GM21515 (cell line): ENCODE measurements at regions not wholly inside any gene's neighbourhood (a gene's known extent, or its start where the extent isn't known, plus 50 kb on each side); places are given as distances from the start of the nearest gene placed in this dataset.

ENCODE experiments used
- ATAC-seq: cut with Tn5 transposase; IDR thresholded peaks from one replicate; pipeline ENCODE4 v1.9.1; 2021; ENCODE audit not compliant: unreplicated experiment

GRCh38 chr1:188237573-188238348, 1409.0 kb downstream of the PLA2G4A start:
- ATAC-seq, result no peak

- no peak for ATAC-seq
Observed at GRCh38 chr1:188240772-188241406, 1412.1 kb downstream of the PLA2G4A start.

DNA sequence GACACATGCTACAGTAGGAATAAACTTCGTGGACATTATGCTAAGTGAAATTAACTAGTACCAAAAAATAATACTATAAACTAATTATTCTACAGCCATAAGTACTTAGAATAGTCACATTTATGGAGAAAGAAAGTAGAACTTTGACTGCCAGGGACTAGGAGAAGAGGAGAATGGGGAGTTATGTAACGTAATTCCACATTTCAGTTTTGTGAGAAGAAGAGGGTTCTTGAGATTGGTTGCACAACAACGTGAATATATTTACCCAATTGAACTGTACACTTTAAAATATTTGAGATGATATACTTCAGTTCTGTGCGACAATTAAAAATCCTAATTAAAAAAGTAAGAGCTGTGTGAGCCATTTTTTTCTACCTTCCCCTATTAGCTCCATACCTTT, 1412.9 kb downstream of the PLA2G4A start:
- ATAC-seq, result no peak

- ATAC-seq, result no peak
Observed at GRCh38 chr1:188243456-188243855, 1414.7 kb downstream of the PLA2G4A start.

DNA sequence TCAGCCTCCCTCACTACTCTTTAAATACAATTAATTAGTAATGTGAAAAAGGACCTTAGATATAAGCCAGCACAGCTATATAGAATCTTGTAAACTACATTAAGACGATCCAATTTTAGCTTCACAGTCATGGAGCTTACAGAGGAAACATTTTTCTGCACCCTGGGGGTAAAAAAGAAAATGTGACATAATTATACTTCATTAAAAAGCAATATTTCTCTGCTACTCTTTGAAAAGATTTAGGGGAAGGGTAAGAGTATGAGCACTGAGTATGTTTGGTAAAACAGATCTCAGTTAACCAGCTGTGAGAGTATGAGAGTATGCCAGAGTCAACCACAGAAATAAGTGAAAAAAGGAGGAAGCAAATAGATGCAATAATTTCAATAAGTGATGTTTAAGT, 1415.9 kb downstream of the PLA2G4A start:
- ATAC-seq, result no peak

DNA sequence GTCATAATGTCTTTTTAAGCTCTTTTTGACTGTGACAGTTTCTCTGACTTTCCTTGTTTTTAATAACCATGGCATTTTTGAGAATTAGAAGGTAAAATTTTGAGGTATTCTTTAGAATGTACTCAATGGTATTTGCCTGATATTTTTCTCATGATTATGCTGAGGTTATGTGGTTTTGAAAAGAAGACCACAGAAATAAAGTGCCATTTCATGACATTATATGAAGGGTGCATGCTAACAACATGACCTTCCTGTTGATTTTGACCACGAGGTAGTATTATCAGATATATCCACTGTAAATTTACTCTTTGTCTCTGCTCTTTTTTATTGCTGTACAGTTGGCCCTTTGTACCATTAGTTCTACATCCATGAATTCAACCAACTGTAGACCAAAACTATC, 1418.5 kb downstream of the PLA2G4A start:
- ATAC-seq, result no peak

DNA sequence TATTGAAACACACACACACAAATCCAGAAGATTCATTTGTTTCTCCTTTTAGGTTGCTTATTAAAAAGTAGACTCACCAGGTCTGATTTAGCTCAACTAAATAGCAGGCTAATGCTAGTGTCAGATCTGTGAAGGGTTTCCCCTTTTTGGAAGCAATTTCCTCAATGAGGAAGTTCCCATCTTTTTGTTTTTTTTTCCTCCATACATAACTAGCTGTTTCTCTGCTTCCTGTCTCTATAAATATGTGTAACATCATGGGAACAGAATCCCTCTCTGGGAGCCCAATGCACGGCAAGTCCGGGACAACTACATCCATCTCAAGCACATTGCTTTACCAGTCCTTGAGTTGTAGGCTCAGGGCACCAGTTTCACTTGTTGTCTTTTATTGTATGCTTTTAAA, 1421.1 kb downstream of the PLA2G4A start:
- no peak for ATAC-seq

DNA sequence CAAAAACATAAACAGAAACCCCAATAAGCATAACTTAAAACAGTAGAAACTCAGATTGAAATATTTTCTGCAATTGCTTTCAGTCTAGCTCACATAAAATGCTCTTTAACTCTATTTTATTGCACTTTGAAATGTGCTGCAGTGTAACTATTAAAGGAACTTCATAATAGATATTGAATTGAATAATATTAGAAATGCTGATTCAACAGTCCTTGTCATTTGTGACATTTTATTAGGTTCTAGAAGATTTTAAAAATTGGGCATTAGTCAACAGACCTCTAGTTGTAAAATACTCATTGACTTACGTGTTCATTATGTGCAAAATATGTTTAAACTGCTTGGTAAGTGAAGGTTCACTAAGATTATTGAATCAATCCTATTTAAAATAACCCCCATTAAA, 1422.3 kb downstream of the PLA2G4A start:
- no peak for ATAC-seq

DNA sequence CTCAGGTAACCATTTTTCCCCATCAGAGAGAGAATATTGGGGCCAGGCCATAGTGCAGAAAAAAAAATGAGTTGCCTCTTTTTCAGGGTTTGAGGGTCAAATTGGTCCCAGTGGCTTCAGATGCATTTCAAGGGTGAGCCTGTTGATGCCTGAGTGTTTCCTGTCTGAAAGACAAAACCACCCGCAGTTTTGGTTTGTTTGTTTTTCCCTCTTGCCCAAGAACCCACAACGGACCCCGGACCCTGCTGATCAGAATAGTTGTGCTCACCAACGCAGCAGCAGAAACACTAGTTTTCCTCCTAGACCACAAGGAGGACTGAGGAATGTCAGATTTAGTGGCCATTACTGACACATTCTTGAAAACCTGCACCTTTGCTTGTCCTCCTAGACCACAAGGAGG, 1433.1 kb downstream of the PLA2G4A start:
- no peak for ATAC-seq

DNA sequence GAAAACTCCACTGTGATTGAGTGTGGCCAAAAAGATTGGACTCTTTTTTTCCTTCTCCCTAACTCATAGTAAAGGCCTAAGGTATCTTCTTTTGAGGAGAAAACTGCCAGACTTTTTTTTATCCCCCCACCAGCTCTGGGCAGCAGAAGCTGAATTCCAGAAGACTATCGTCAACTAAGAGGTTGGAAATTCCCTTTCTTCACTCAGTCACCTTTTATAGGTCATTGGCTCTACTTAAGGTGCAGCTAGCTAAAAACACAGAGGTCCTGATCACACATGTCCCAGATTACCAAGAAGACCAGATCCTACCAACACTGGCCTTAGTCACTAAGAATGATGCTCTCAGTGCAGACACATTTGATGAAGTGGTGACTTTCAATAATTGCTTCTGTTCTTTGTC, 1441.2 kb downstream of the PLA2G4A start:
- ATAC-seq, result no peak

DNA sequence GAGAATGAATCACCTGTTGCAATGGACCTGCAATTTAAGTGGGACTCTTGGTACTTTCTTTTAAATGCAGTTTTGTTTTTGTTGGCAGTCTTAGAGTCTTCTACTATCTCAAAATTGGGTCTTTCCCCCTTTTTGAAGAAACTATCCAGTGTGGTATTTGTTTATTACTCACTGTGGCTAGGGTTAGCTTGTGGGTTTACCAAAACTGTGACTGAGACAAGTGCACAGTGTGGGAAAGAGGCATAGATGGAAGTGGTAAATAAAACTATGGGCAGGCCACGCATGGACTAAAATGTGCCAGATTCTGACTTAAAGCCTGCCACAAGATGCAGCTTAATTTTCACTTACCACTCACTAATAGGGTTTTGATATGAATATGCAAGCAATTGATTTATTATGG, 1441.7 kb downstream of the PLA2G4A start:
- ATAC-seq, result no peak

GRCh38 chr1:188277771-188278170, 1449.0 kb downstream of the PLA2G4A start:
- ATAC-seq, result no peak

DNA sequence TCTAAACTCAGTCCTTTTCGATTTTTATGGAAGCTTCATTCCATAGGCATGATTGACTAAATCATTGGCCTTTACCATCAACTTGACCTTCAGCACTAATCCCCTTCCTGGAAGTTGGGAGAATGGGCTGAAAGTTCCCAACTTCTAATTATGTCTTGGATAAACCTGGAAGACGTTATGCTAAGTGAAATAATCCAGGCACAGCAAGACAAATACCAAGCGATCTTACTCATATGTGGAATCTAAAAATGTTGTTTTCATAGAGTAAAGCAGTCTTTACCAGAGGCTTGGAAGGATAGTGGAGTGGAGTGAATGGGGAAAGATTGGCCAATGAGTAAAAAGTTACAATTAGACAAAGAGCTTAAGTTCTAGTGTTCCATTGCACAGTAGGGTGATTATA, 1453.2 kb downstream of the PLA2G4A start:
- no peak for ATAC-seq

GRCh38 chr1:188295157-188295556, 1466.4 kb downstream of the PLA2G4A start:
- no peak for ATAC-seq

DNA sequence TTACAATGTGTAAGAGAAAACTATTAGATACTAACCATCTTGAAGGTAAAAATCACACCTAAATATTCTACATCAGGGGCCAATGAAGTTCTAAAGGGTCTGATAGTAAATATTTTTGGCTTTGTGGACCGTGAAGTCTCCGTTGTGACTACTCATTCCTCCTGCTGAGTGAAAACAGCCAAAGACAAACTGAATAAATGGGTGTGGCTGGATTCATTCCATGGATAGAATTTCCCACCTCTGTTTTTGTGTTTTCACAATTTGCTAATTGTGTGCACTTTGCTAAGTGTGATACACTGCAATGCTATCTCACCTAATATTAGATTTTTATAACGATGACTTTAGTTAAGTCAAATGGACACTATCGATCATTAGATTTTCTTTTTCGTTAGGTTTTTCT, 1474.0 kb downstream of the PLA2G4A start:
- ATAC-seq, result no peak

- ATAC-seq, result no peak
Observed at GRCh38 chr1:188314557-188315137, 1485.9 kb downstream of the PLA2G4A start.

- no peak for ATAC-seq
Observed at GRCh38 chr1:188317894-188318293, 1489.1 kb downstream of the PLA2G4A start.

GRCh38 chr1:188325211-188325610, 1496.5 kb downstream of the PLA2G4A start:
- ATAC-seq, result no peak

DNA sequence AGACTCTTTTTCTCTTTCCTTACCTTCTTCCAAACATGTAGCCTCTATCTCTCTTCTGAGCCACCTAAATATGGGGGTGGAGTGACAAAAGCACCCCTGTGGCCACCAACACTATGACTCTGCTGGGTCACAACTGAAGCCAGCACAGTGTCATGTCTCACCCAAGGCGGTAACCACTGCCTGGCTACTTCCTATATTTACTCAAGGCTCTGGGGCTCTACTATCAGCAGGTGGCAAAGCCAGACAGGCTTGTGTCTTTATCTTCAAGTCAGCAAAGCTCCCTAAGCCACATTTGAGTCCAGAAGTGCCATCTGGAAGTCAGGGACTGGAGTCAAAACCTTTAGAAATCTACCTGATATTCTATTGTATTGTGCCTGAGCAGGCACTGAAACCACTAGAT, 1515.2 kb downstream of the PLA2G4A start:
- no peak for ATAC-seq

GRCh38 chr1:188350104-188350503, 1521.4 kb downstream of the PLA2G4A start:
- ATAC-seq, result no peak

DNA sequence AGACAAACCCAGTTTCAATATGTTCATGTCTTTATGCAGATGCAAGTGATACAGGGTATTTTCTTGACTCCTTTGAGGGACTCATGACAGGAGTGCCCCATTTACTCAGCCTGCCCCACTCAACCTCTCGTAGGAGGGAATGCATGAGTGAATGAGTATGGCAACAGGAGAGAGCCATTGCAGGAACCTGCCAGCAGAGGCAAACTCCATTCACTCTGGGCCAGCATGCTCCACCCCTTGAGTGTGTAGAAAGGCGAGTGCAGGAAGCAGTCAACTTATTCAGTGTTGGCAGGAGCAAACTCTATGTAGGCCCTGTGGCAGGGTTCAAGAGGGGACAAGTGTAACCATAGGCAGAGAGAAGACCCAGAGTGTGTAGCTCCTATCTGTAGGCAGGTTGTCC, 1526.3 kb downstream of the PLA2G4A start:
- no peak for ATAC-seq

DNA sequence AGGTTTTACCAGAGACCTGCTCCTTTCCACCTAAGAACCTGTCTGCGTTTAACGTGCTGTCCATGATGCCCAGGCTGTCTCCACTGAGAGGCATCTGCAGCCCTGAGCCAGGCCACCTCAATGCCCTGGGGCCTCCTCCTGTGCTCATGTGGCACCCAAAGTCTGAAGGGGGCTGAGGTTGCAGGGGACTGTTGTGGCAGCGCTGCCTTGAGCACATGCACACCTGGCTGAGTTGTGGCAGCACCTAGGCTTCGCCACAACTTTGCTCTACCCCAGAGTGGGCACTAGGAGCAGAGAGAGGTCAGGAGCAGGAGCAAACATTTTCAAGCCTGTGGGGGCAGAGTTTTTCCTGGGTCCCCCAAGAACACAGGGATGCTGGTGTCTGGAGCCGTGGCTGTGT, 1527.1 kb downstream of the PLA2G4A start:
- ATAC-seq, result no peak
